NB4 (cell line): ENCODE measurements at regions not wholly inside any gene's neighbourhood (a gene's known extent, or its start where the extent isn't known, plus 50 kb on each side); places are given as distances from the start of the nearest gene placed in this dataset.

Experiments
- DNase-seq: peaks from one replicate; pipeline ENCODE4 v3.0.0; 2010; ENCODE audit warnings: low read depth
- H3K4me3 ChIP-seq: one replicate; pipeline ENCODE4 v1.5.1; 2011; ENCODE audit warnings: mild to moderate bottlenecking, low read depth, low read length, moderate library complexity
- CTCF ChIP-seq: IDR thresholded peaks from one replicate; pipeline ENCODE4 v1.5.1; 2012; ENCODE audit warnings: low read depth, low read length
- MYC ChIP-seq: IDR thresholded peaks from 2 replicates; pipeline ENCODE4 v1.6.1; 2011; ENCODE audit warnings: low read depth, low read length
- POLR2A ChIP-seq: IDR thresholded peaks from 2 replicates; pipeline ENCODE4 v1.6.1; 2011; ENCODE audit warnings: mild to moderate bottlenecking; ENCODE audit not compliant: insufficient read length; ENCODE audit errors: extremely low read depth
- TF ChIP-seq, protein P1 (sequence below): IDR thresholded peaks from 2 replicates; pipeline ENCODE4 v1.6.1; 2011; ENCODE audit warnings: low read depth, low read length

DNA sequence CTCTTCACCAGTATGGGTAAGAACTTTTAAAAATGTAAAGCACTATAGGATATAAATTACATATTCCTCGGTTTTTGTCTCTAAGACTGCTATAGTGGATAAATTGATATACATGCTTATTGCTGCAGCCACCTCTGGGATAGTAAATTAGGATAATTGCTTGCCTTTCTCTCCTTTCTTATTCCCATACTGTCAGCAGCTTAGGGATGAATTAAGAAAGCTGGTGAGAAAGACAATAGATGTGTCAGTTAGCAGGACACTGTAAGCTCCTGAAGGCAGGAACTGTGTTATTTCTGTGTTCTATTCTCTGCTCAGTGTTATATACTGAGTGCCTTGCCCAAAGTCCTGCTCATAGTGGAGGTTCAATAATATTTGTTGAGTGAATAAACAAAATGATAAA, 828.6 kb upstream of the ACVR2A start:
- TF ChIP-seq POLR2A = no peak
- TF ChIP-seq CTCF = no peak
- no peak for TF ChIP-seq MYC
- TF ChIP-seq, protein P1, sequence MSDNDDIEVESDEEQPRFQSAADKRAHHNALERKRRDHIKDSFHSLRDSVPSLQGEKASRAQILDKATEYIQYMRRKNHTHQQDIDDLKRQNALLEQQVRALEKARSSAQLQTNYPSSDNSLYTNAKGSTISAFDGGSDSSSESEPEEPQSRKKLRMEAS = no peak
- H3K4me3 ChIP-seq = no peak overlapping the region
- DNase-seq = no peak

GRCh38 chr2:147015591-147015990, 829.2 kb upstream of the ACVR2A start:
- no peak overlapping the region for H3K4me3 ChIP-seq
- no peak for DNase-seq

GRCh38 chr2:147013696-147014392, 831.0 kb upstream of the ACVR2A start:
- TF ChIP-seq, protein P1 = no peak
- no peak for TF ChIP-seq CTCF
- TF ChIP-seq MYC = no peak
- no peak for TF ChIP-seq POLR2A
- no peak overlapping the region for H3K4me3 ChIP-seq
- DNase-seq = no peak

More at GRCh38 chr2:147015591-147015990, 829.2 kb upstream of the ACVR2A start:
- TF ChIP-seq, protein P1 = no peak
- no peak for TF ChIP-seq CTCF
- TF ChIP-seq POLR2A = no peak
- no peak for TF ChIP-seq MYC

DNA sequence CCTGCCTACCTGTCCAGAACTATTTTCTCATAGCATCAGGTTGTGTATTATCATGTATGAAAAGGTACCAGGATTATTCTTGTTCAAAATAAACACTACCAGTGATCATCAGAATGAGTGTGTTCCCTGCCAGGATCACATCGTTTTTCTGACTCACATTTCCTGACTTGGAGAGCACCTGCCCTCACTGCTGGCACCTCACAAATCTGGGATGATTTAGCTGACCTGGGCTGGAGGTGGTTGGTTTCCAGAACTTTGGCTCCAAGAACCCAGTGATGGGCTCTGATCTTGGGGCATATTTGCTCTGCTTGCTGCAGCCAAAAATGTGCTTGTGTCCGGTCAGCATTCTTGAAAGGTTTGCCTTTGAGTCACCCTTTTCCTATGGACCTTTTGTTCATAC, 836.3 kb upstream of the ACVR2A start:
- no peak for TF ChIP-seq POLR2A
- TF ChIP-seq CTCF = no peak
- no peak for TF ChIP-seq MYC
- TF ChIP-seq, protein P1 = no peak
- no peak for DNase-seq
- H3K4me3 ChIP-seq = no peak overlapping the region

- DNase-seq = no peak
- H3K4me3 ChIP-seq = no peak overlapping the region
- TF ChIP-seq CTCF = no peak
- TF ChIP-seq POLR2A = no peak
- TF ChIP-seq MYC = no peak
- TF ChIP-seq, protein P1 = no peak
These were observed 838.1 kb upstream of the ACVR2A start for GRCh38 chr2:147006736-147007141.
